IMR-90 (cell line): ENCODE measurements at regions not wholly inside any gene's neighbourhood (a gene's known extent, or its start where the extent isn't known, plus 50 kb on each side); places are given as distances from the start of the nearest gene placed in this dataset.

Experiments
- ATAC-seq: fragments of 200-7000 bp; cut with Tn5 transposase; 2 replicates; pipeline ENCODE4 v1.9.1; 2020; ENCODE audit warnings: low read depth, mild to moderate bottlenecking, moderate library complexity
- BruUV-seq: library from RNA; stranded (reverse); fragments of 400-500 nt; replicated peaks from 2 replicates; lab custom pipeline; 2021; lab: Mats Ljungman, UMichigan
- CTCF ChIA-PET: fragments of 300-600 bp; formaldehyde crosslinking; extraction: SDS; loops from one replicate; lab custom pipeline; 2021; ENCODE audit warnings: antibody characterized with exemption; lab: Yijun Ruan, JAX
- POLR2A ChIA-PET: fragments of 300-600 bp; sonication (Branson Sonifier 250); formaldehyde crosslinking; loops from one replicate; lab custom pipeline; 2022; ENCODE audit warnings: antibody characterized with exemption; ENCODE audit not compliant: unreplicated experiment; lab: Charles Lee
- DNase-seq: peaks from one replicate; pipeline ENCODE4 v3.0.0; 2013
- H2AFZ ChIP-seq: replicated peaks from 2 replicates; pipeline ENCODE3; 2013; ENCODE audit warnings: low read length, mild to moderate bottlenecking; ENCODE audit not compliant: poor library complexity
- H2AK5ac ChIP-seq: 2 replicates; pipeline ENCODE4 v1.6.1; 2013; ENCODE audit warnings: low read depth, low read length, inconsistent platforms
- H2AK9ac ChIP-seq: replicated peaks from 2 replicates; pipeline ENCODE3; 2013; ENCODE audit warnings: mild to moderate bottlenecking, low read depth, low read length, moderate library complexity; ENCODE audit not compliant: poor library complexity
- H2BK120ac ChIP-seq: 2 replicates; pipeline ENCODE4 v1.6.1; 2013; ENCODE audit warnings: low read depth, low read length, inconsistent platforms
- H2BK15ac ChIP-seq: 3 replicates; pipeline ENCODE4 v1.6.1; 2013; ENCODE audit warnings: low read depth, low read length, inconsistent platforms
- H2BK20ac ChIP-seq: 2 replicates; pipeline ENCODE4 v1.6.1; 2013; ENCODE audit warnings: low read depth, mild to moderate bottlenecking, inconsistent platforms, low read length, moderate library complexity
- H2BK5ac ChIP-seq: 2 replicates; pipeline ENCODE4 v1.6.1; 2013; ENCODE audit warnings: mild to moderate bottlenecking, low read depth, low read length, inconsistent platforms; ENCODE audit not compliant: poor library complexity, severe bottlenecking
- H3K14ac ChIP-seq: replicated peaks from 2 replicates; pipeline ENCODE4 v1.6.1; 2013; ENCODE audit warnings: low read depth, low read length, inconsistent platforms
- H3K18ac ChIP-seq: 2 replicates; pipeline ENCODE4 v1.6.1; 2013; ENCODE audit warnings: low read depth, low read length, control low read depth
- H3K23ac ChIP-seq: 2 replicates; pipeline ENCODE4 v1.6.1; 2013; ENCODE audit warnings: low read depth, low read length, inconsistent platforms
- H3K27ac ChIP-seq: 2 replicates; pipeline ENCODE4 v1.5.1; 2013; ENCODE audit warnings: mild to moderate bottlenecking, control low read depth, low read length; ENCODE audit not compliant: insufficient read depth
- H3K27me3 ChIP-seq: 2 replicates; pipeline ENCODE4 v1.6.1; 2013; ENCODE audit warnings: low read length; ENCODE audit not compliant: control insufficient read depth, insufficient read depth
- H3K36me3 ChIP-seq: 2 replicates; pipeline ENCODE4 v1.6.1; 2013; ENCODE audit warnings: low read length, mixed read lengths; ENCODE audit not compliant: control insufficient read depth, insufficient read depth
- H3K4ac ChIP-seq: 2 replicates; pipeline ENCODE4 v1.6.1; 2013; ENCODE audit warnings: low read depth, low read length, inconsistent platforms
- H3K4me1 ChIP-seq: 2 replicates; pipeline ENCODE4 v1.6.1; 2013; ENCODE audit warnings: low read length, mixed read lengths; ENCODE audit not compliant: control insufficient read depth, insufficient read depth
- H3K4me2 ChIP-seq: 2 replicates; pipeline ENCODE4 v1.6.1; 2013; ENCODE audit warnings: low read depth, mild to moderate bottlenecking, control low read depth, low read length, moderate library complexity
- H3K4me3 ChIP-seq: 2 replicates; pipeline ENCODE4 v1.5.1; 2013; ENCODE audit warnings: low read depth, mild to moderate bottlenecking, control low read depth, low read length, moderate library complexity; ENCODE audit not compliant: insufficient read depth
- H3K56ac ChIP-seq: 2 replicates; pipeline ENCODE4 v1.6.1; 2013; ENCODE audit warnings: low read length, inconsistent platforms; ENCODE audit not compliant: insufficient read depth; ENCODE audit errors: extremely low read depth
- H3K79me1 ChIP-seq, 2 experiments: 2 replicates each; pipeline ENCODE4 v1.6.1; 2013; ENCODE audit warnings: low read length in 2 of 2, inconsistent platforms in 1 of 2, low read depth in 1 of 2
- H3K9ac ChIP-seq: 2 replicates; pipeline ENCODE4 v1.6.1; 2013; ENCODE audit warnings: low read depth, low read length, control low read depth
- H3K9me1 ChIP-seq: 2 replicates; pipeline ENCODE4 v1.6.1; 2013; ENCODE audit warnings: low read length, inconsistent platforms; ENCODE audit not compliant: insufficient read depth
- H3K9me3 ChIP-seq: 2 replicates; pipeline ENCODE4 v1.6.1; 2013; ENCODE audit warnings: low read length; ENCODE audit not compliant: control insufficient read depth, insufficient read depth
- H4K20me1 ChIP-seq: 2 replicates; pipeline ENCODE4 v1.6.1; 2013; ENCODE audit warnings: low read length, inconsistent platforms; ENCODE audit not compliant: insufficient read depth
- H4K5ac ChIP-seq: 2 replicates; pipeline ENCODE4 v1.6.1; 2013; ENCODE audit warnings: mild to moderate bottlenecking, low read depth, low read length, control low read depth
- H4K8ac ChIP-seq, 2 experiments: 2 replicates each; pipeline ENCODE4 v1.6.1; 2013; ENCODE audit warnings: low read depth in 2 of 2, low read length in 2 of 2, control low read depth in 1 of 2, inconsistent platforms in 1 of 2
- H4K91ac ChIP-seq: 2 replicates; pipeline ENCODE4 v1.6.1; 2013; ENCODE audit warnings: low read depth, low read length, inconsistent platforms; ENCODE audit not compliant: insufficient read depth
- CEBPB ChIP-seq: IDR thresholded peaks from 2 replicates; pipeline ENCODE4 v1.6.1; 2012; ENCODE audit warnings: low read depth, low read length, improper control_type of control experiment
- CHD1 ChIP-seq: IDR thresholded peaks from 2 replicates; pipeline ENCODE4 v1.6.1; 2012; ENCODE audit warnings: low read depth, low read length, improper control_type of control experiment
- CTCF ChIP-seq: conservative IDR thresholded peaks from 2 replicates; pipeline ENCODE4 v1.5.1; 2012; ENCODE audit warnings: mild to moderate bottlenecking, low read depth, low read length, improper control_type of control experiment
- ELK1 ChIP-seq: fragments of 150-350 bp; IDR thresholded peaks from 2 replicates; pipeline ENCODE4 v1.6.1; 2016; ENCODE audit warnings: low read depth, mild to moderate bottlenecking, low read length, moderate library complexity, borderline replicate concordance
- FOS ChIP-seq: fragments of 150-350 bp; IDR thresholded peaks from 2 replicates; pipeline ENCODE4 v1.6.1; 2016; ENCODE audit warnings: low read depth, low read length
- MAFK ChIP-seq: IDR thresholded peaks from 2 replicates; pipeline ENCODE4 v1.6.1; 2012; ENCODE audit warnings: low read depth, low read length, improper control_type of control experiment
- MAZ ChIP-seq: IDR thresholded peaks from 2 replicates; pipeline ENCODE4 v1.6.1; 2012; ENCODE audit warnings: low read depth, mild to moderate bottlenecking, low read length, improper control_type of control experiment, moderate library complexity, borderline replicate concordance
- MXI1 ChIP-seq: IDR thresholded peaks from 2 replicates; pipeline ENCODE4 v1.6.1; 2012; ENCODE audit warnings: low read depth, mild to moderate bottlenecking, low read length, moderate library complexity, borderline replicate concordance
- NFE2L2 ChIP-seq: fragments of 150-350 bp; IDR thresholded peaks from 2 replicates; pipeline ENCODE4 v1.6.1; 2016; ENCODE audit warnings: low read depth, mild to moderate bottlenecking, low read length
- POLR2A ChIP-seq: IDR thresholded peaks from 2 replicates; pipeline ENCODE4 v1.6.1; 2012; ENCODE audit warnings: mild to moderate bottlenecking, low read depth, low read length
- RCOR1 ChIP-seq: IDR thresholded peaks from 2 replicates; pipeline ENCODE4 v1.6.1; 2012; ENCODE audit warnings: mild to moderate bottlenecking, low read length, improper control_type of control experiment; ENCODE audit not compliant: insufficient replicate concordance
- RFX5 ChIP-seq: IDR thresholded peaks from 2 replicates; pipeline ENCODE4 v1.8.0; 2012; ENCODE audit warnings: low read depth, mild to moderate bottlenecking, low read length, moderate library complexity
- SMC3 ChIP-seq: fragments of 150-350 bp; IDR thresholded peaks from 2 replicates; pipeline ENCODE4 v1.6.1; 2016; ENCODE audit warnings: low read depth, mild to moderate bottlenecking, antibody characterized with exemption, low read length, moderate library complexity
- USF2 ChIP-seq: fragments of 150-350 bp; IDR thresholded peaks from 2 replicates; pipeline ENCODE4 v1.6.1; 2017; ENCODE audit warnings: mild to moderate bottlenecking, antibody characterized with exemption, low read length, low read depth
- WGBS, 2 experiments: methylation state at CpG; one replicate each; pipeline versions ENCODE4 v1.1.5 to v1.1.7; 2013; ENCODE audit warnings: missing lambda C conversion rate in 2 of 2; ENCODE audit not compliant: insufficient read length in 1 of 2; ENCODE audit errors: extremely low coverage in 2 of 2; 5-methylcytosine and 5-hydroxymethylcytosine counted together
- dilution Hi-C: fragments of 300-500 bp; cut with HindIII; formaldehyde crosslinking; loops from one replicate; pipeline ENCODE4 v1.14.3; 2018; ENCODE audit warnings: low sequenced_read_pairs; ENCODE audit not compliant: unreplicated experiment
- in situ Hi-C: fragments of 300-500 bp; cut with MboI; formaldehyde crosslinking; loops from 3 replicates; pipeline ENCODE4 v1.14.3; 2019; ENCODE audit warnings: low sequenced_read_pairs, inconsistent platforms, mixed read lengths
- intact Hi-C: fragments of 100-400 bp; cut with micrococcal nuclease; formaldehyde crosslinking; loops from 2 replicates; pipeline ENCODE4 v1.10.0; 2022

GRCh38 chr1:19010995-19011844 is 54.7 kb upstream of the IFFO2 start:
- Histone ChIP-seq H3K4me2 (peak overlapping the region; percentile 6; the same call in 1 of the 2 replicates), H2AK5ac (peak overlapping the region; percentile 98), H2BK15ac (peak overlapping the region; percentile 97; the same call in 2 of the 3 replicates), H3K9me1 (peaks cover 34% of the 10 kb centered on the region), H3K23ac (peak overlapping the region; percentile 91), H2BK5ac (peak overlapping the region; percentile 87), H3K27ac (peak overlapping the region; percentile 86), H3K56ac (peak overlapping the region; percentile 87), H2BK120ac (peak overlapping the region; percentile 99), H4K8ac (peak overlapping the region; percentile 95 to 98), H3K18ac (peak overlapping the region; percentile 68), H3K36me3 (no peaks in the 10 kb centered on the region), H3K9ac (peak overlapping the region; percentile 59), H3K4me1 (peaks cover 26% of the 10 kb centered on the region), H2BK20ac (peak overlapping the region; percentile 99), H4K91ac (peak overlapping the region; percentile 98), H4K5ac (peak overlapping the region; percentile 66), H2AK9ac (peak overlapping the region; percentile 88), H3K27me3 (no peaks in the 10 kb centered on the region), H3K4ac (peak overlapping the region; percentile 98), H3K4me3 (no peak overlapping the region), H3K79me1 (no peaks in the 10 kb centered on the region), H3K14ac (peak overlapping the region; percentile 95), H4K20me1 (no peaks in the 10 kb centered on the region), H2AFZ (peak overlapping the region; percentile 60), H3K9me3 (no peaks in the 10 kb centered on the region)
- no TSS peak for BruUV-seq
- dilution Hi-C loops = no loop called here
- DNase-seq (peak; percentile 97), ATAC-seq (peak; percentile 91)
- in situ Hi-C loops = no loop called here
- ChIA-PET POLR2A (no interaction called here), CTCF (interaction anchor here (1.0 to 1.5 kb wide), 2 partner anchors 98 to 104 kb away, joined by 3 to 6 read pairs; no protein-coding TSS in a partner anchor)
- WGBS, 2 experiments = 0% methylated on average over 9 of the region's 22 CpGs; no CpG with 5 or more reads in 1 of the 2 experiments
- intact Hi-C loops = loop anchor here (5.0 kb wide), 2 partner anchors 54 to 99 kb away; partner anchors contain the start of gene IFFO2
- TF ChIP-seq CTCF = no peak
- TF ChIP-seq NFE2L2 = no peak
- no peak; the same call in 1 of the 2 replicates for TF ChIP-seq MAFK
- TF ChIP-seq SMC3 = no peak
- TF ChIP-seq POLR2A = peak; percentile 61; the same call in 1 of the 2 replicates
- TF ChIP-seq CEBPB = peak; percentile 94
- no peak for TF ChIP-seq MXI1
- no peak for TF ChIP-seq MAZ
- TF ChIP-seq RCOR1 = peak; percentile 52
- peak; percentile 89 for TF ChIP-seq FOS
- TF ChIP-seq USF2 = no peak
- no peak for TF ChIP-seq CHD1
- TF ChIP-seq RFX5 = no peak
- TF ChIP-seq ELK1 = no peak
